Ecto neural progenitor cell (in vitro differentiated cells): ENCODE measurements at regions not wholly inside any gene's neighbourhood (a gene's known extent, or its start where the extent isn't known, plus 50 kb on each side); places are given as distances from the start of the nearest gene placed in this dataset.
"Not testable (repeated sequence)": the region's sequence is repeated elsewhere in the genome, so short reads cannot be mapped to it uniquely, and the experiment has no call there.

Source experiments
- DNase-seq: peaks from one replicate; pipeline ENCODE4 v3.0.0-alpha.2; 2018; ENCODE audit warnings: low spot score

GRCh38 chr7:3094701-3095445 is 51.2 kb upstream of the CARD11 start:
- no peak for DNase-seq

GRCh38 chr7:3097734-3098133 is 54.1 kb upstream of the CARD11 start:
- no peak for DNase-seq

- DNase-seq, result no peak
Measured at GRCh38 chr7:3102159-3102558, 58.5 kb upstream of the CARD11 start.

GRCh38 chr7:3103614-3104398 is 60.1 kb upstream of the CARD11 start:
- no peak for DNase-seq

- DNase-seq, result no peak
Measured at GRCh38 chr7:3105856-3106255, 62.2 kb upstream of the CARD11 start.

GRCh38 chr7:3106361-3106826 is 62.7 kb upstream of the CARD11 start:
- DNase-seq, result no peak

- DNase-seq, result no peak
Measured at GRCh38 chr7:3107228-3107763, 63.6 kb upstream of the CARD11 start.

GRCh38 chr7:3107889-3108570 is 64.4 kb upstream of the CARD11 start:
- no peak for DNase-seq

GRCh38 chr7:3109311-3109915 is 65.7 kb upstream of the CARD11 start:
- no peak for DNase-seq

GRCh38 chr7:3112479-3113134 is 68.9 kb upstream of the CARD11 start:
- peak; percentile 51 for DNase-seq

- DNase-seq, result no peak
Measured at GRCh38 chr7:3114917-3115316, 71.2 kb upstream of the CARD11 start.

- DNase-seq, result no peak
Measured at GRCh38 chr7:3117081-3117480, 73.4 kb upstream of the CARD11 start.

- no peak for DNase-seq
Measured at GRCh38 chr7:3117488-3118231, 74.0 kb upstream of the CARD11 start.

- not testable (repeated sequence) for DNase-seq
Measured at GRCh38 chr7:3119352-3119927, 75.8 kb upstream of the CARD11 start.

GRCh38 chr7:3119963-3120362 is 76.3 kb upstream of the CARD11 start:
- no peak for DNase-seq

- no peak for DNase-seq
Measured at GRCh38 chr7:3120513-3120912, 76.8 kb upstream of the CARD11 start.

GRCh38 chr7:3128857-3129490 is 85.3 kb upstream of the CARD11 start:
- no peak for DNase-seq

GRCh38 chr7:3133811-3134385 is 90.2 kb upstream of the CARD11 start:
- DNase-seq, result no peak

GRCh38 chr7:3134745-3135144 is 91.1 kb upstream of the CARD11 start:
- no peak for DNase-seq

- no peak for DNase-seq
Measured at GRCh38 chr7:3135626-3136025, 92.0 kb upstream of the CARD11 start.
